ENCODE measurements at regions not wholly inside any gene's neighbourhood (a gene's known extent, or its start where the extent isn't known, plus 50 kb on each side); places are given as distances from the start of the nearest gene placed in this dataset.
A peak's percentile ranks its signal among the peaks of the same experiment; 100 is the strongest.

- TF ChIP-seq CTCF (IDR thresholded peaks at IDR 0.05): no peak
- no peak for TF ChIP-seq POLR2A (IDR thresholded peaks at IDR 0.05)
- no peak for ATAC-seq
Observed at GRCh38 chr9:38131729-38132128, 62.7 kb upstream of the SHB start.

GRCh38 chr9:38130724-38131123 lies 61.7 kb upstream of the SHB start:
- H3K27ac ChIP-seq: no peak overlapping the region
- peak in 1 of 4 donors; percentile 79 for ATAC-seq

More at GRCh38 chr9:38131729-38132128, 62.7 kb upstream of the SHB start:
- no peaks in the 10 kb centered on the region for H3K36me3 ChIP-seq
- no peaks in the 10 kb centered on the region for H3K4me1 ChIP-seq
- no peaks in the 10 kb centered on the region for H3K27me3 ChIP-seq
- no peaks in the 10 kb centered on the region for H3K9me3 ChIP-seq
- no peak overlapping the region for H3K4me3 ChIP-seq
- WGBS (ENCODE audit: insufficient coverage, low coverage, low lambda C conversion rate, missing lambda C conversion rate): 72% methylated on average over 6 of the region's 8 CpGs
- intact Hi-C loops (cut with DNase I): no loop called here
- no peak overlapping the region for H3K27ac ChIP-seq
- DNase-seq: no peak

GRCh38 chr9:38129366-38129765 lies 60.3 kb upstream of the SHB start:
- WGBS (ENCODE audit: insufficient coverage, low coverage, low lambda C conversion rate, missing lambda C conversion rate): 79% methylated on average over 6 of the region's 6 CpGs
- H3K36me3 ChIP-seq: no peaks in the 10 kb centered on the region
- H3K9me3 ChIP-seq: no peaks in the 10 kb centered on the region
- no peak for DNase-seq
- ATAC-seq: peak; percentile 34 to 62 (median 43)
- H3K27me3 ChIP-seq: no peaks in the 10 kb centered on the region
- H3K4me3 ChIP-seq: no peak overlapping the region
- no peak overlapping the region for H3K27ac ChIP-seq
- TF ChIP-seq POLR2A (IDR thresholded peaks at IDR 0.05): no peak
- TF ChIP-seq CTCF (IDR thresholded peaks at IDR 0.05): no peak
- no peaks in the 10 kb centered on the region for H3K4me1 ChIP-seq
- intact Hi-C loops (cut with DNase I): no loop called here

More at GRCh38 chr9:38130724-38131123, 61.7 kb upstream of the SHB start:
- intact Hi-C loops (cut with DNase I): no loop called here
- TF ChIP-seq POLR2A (IDR thresholded peaks at IDR 0.05) (no peak), CTCF (IDR thresholded peaks at IDR 0.05) (no peak)
- Histone ChIP-seq H3K4me3 (no peak overlapping the region), H3K27me3 (no peaks in the 10 kb centered on the region), H3K4me1 (no peaks in the 10 kb centered on the region), H3K9me3 (no peaks in the 10 kb centered on the region), H3K36me3 (no peaks in the 10 kb centered on the region)
- WGBS (ENCODE audit: insufficient coverage, low coverage, low lambda C conversion rate, missing lambda C conversion rate): no CpG with 5 or more reads among the region's 5 CpGs
- peak in 1 of 3 donors; percentile 39 for DNase-seq

GRCh38 chr9:38128752-38129270 lies 59.8 kb upstream of the SHB start:
- ATAC-seq (no peak), DNase-seq (no peak)
- Histone ChIP-seq H3K4me1 (no peaks in the 10 kb centered on the region), H3K27ac (no peak overlapping the region), H3K4me3 (no peak overlapping the region), H3K27me3 (no peaks in the 10 kb centered on the region), H3K9me3 (no peaks in the 10 kb centered on the region), H3K36me3 (no peaks in the 10 kb centered on the region)
- intact Hi-C loops (cut with DNase I): no loop called here
- WGBS (ENCODE audit: insufficient coverage, low coverage, low lambda C conversion rate, missing lambda C conversion rate): 92% methylated on average over 5 of the region's 5 CpGs
- TF ChIP-seq CTCF (IDR thresholded peaks at IDR 0.05): no peak
- no peak for TF ChIP-seq POLR2A (IDR thresholded peaks at IDR 0.05)

Measured in right lobe of liver (tissue), 6 donors.